ENCODE measurements at regions not wholly inside any gene's neighbourhood (a gene's known extent, or its start where the extent isn't known, plus 50 kb on each side); places are given as distances from the start of the nearest gene placed in this dataset.
"Not testable (repeated sequence)": the region's sequence is repeated elsewhere in the genome, so short reads cannot be mapped to it uniquely, and the experiment has no call there.

- no peak overlapping the region for H3K4me3 ChIP-seq (ENCODE audit: low read depth, low read length)
- no peak for TF ChIP-seq CTCF (IDR thresholded peaks at IDR 0.05; ENCODE audit: insufficient read depth, low read length, severe bottlenecking)
- no peaks in the 10 kb centered on the region for H3K27me3 ChIP-seq (ENCODE audit: control insufficient read depth, insufficient read depth, low read length)
- DNase-seq (ENCODE audit: low read depth) (no peak), FAIRE-seq (no peak)
- H3K36me3 ChIP-seq (ENCODE audit: control insufficient read depth, insufficient read depth, low read length): no peaks in the 10 kb centered on the region
Observed at GRCh38 chr22:47504962-47505361, 742.5 kb downstream of the TBC1D22A start.

- H3K36me3 ChIP-seq (ENCODE audit: control insufficient read depth, insufficient read depth, low read length): no peaks in the 10 kb centered on the region
- FAIRE-seq: no peak
- DNase-seq (ENCODE audit: low read depth): no peak
- H3K27me3 ChIP-seq (ENCODE audit: control insufficient read depth, insufficient read depth, low read length): no peaks in the 10 kb centered on the region
- TF ChIP-seq CTCF (IDR thresholded peaks at IDR 0.05; ENCODE audit: insufficient read depth, low read length, severe bottlenecking): no peak
- H3K4me3 ChIP-seq (ENCODE audit: low read depth, low read length): no peak overlapping the region
Observed at GRCh38 chr22:47498969-47499495, 736.6 kb downstream of the TBC1D22A start.

GRCh38 chr22:47497666-47498065 lies 735.2 kb downstream of the TBC1D22A start:
- FAIRE-seq (no peak), DNase-seq (ENCODE audit: low read depth) (no peak)
- no peak for TF ChIP-seq CTCF (IDR thresholded peaks at IDR 0.05; ENCODE audit: insufficient read depth, low read length, severe bottlenecking)
- no peaks in the 10 kb centered on the region for H3K27me3 ChIP-seq (ENCODE audit: control insufficient read depth, insufficient read depth, low read length)
- H3K36me3 ChIP-seq (ENCODE audit: control insufficient read depth, insufficient read depth, low read length): no peaks in the 10 kb centered on the region
- H3K4me3 ChIP-seq (ENCODE audit: low read depth, low read length): no peak overlapping the region

GRCh38 chr22:47495110-47495509 lies 732.7 kb downstream of the TBC1D22A start:
- no peak for DNase-seq (ENCODE audit: low read depth)
- no peaks in the 10 kb centered on the region for H3K27me3 ChIP-seq (ENCODE audit: control insufficient read depth, insufficient read depth, low read length)
- H3K36me3 ChIP-seq (ENCODE audit: control insufficient read depth, insufficient read depth, low read length): no peaks in the 10 kb centered on the region
- TF ChIP-seq CTCF (IDR thresholded peaks at IDR 0.05; ENCODE audit: insufficient read depth, low read length, severe bottlenecking): no peak
- H3K4me3 ChIP-seq (ENCODE audit: low read depth, low read length): no peak overlapping the region
- peak; percentile 62 for FAIRE-seq

GRCh38 chr22:47488131-47488530 lies 725.7 kb downstream of the TBC1D22A start:
- not testable (repeated sequence) for H3K4me3 ChIP-seq (ENCODE audit: low read depth, low read length); H3K36me3 ChIP-seq (ENCODE audit: control insufficient read depth, insufficient read depth, low read length); DNase-seq (ENCODE audit: low read depth); FAIRE-seq; H3K27me3 ChIP-seq (ENCODE audit: control insufficient read depth, insufficient read depth, low read length)

GRCh38 chr22:47486569-47487312 lies 724.3 kb downstream of the TBC1D22A start:
- TF ChIP-seq CTCF (IDR thresholded peaks at IDR 0.05; ENCODE audit: insufficient read depth, low read length, severe bottlenecking): no peak
- peak; percentile 1 for DNase-seq (ENCODE audit: low read depth)
- FAIRE-seq: no peak
- no peaks in the 10 kb centered on the region for H3K27me3 ChIP-seq (ENCODE audit: control insufficient read depth, insufficient read depth, low read length)
- H3K4me3 ChIP-seq (ENCODE audit: low read depth, low read length): no peak overlapping the region
- no peaks in the 10 kb centered on the region for H3K36me3 ChIP-seq (ENCODE audit: control insufficient read depth, insufficient read depth, low read length)

Data from bronchial epithelial cell (primary cell).